ENCODE measurements at regions not wholly inside any gene's neighbourhood (a gene's known extent, or its start where the extent isn't known, plus 50 kb on each side); places are given as distances from the start of the nearest gene placed in this dataset.
"Not testable (repeated sequence)": the region's sequence is repeated elsewhere in the genome, so short reads cannot be mapped to it uniquely, and the experiment has no call there.

DNA sequence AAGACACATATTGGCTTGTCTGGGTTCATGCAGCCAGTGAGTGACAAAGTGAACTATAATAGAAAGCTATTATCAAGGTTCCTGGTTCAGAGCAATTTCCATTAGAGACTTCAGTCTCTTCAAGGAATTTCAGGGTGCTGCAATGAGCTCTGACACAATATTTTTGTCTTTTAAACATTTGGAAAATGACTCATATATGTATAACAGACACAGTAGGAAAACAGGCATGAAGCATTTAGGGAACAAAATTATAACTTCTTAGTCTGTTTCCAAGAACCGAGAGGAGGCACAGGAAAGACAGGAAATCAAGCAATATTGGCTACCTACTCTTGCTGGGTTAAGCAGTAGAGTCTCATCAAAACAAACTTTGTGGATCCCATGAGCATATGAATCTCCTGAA, 170.4 kb downstream of the PTPRC start:
- ATAC-seq (no peak), DNase-seq (no peak)

DNA sequence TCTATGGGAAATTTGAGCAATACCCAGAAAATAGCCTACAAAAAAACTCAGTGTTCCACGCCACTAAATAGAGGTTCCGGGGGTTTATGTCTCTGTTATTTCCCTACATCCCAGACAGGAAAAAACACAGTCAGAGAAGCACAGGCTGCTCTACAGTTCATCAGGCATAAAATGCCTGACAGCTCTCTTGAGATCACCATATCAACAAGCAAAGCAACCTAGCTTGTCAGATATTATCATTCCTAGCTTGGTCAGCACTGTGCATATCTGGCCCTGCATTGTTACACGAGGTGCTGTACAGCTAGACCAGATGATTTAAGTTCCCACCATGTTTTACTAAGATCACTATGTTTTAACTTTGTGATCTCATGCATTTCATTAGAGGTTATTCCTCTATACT, 172.6 kb downstream of the PTPRC start:
- DNase-seq (no peak), ATAC-seq (no peak)

DNA sequence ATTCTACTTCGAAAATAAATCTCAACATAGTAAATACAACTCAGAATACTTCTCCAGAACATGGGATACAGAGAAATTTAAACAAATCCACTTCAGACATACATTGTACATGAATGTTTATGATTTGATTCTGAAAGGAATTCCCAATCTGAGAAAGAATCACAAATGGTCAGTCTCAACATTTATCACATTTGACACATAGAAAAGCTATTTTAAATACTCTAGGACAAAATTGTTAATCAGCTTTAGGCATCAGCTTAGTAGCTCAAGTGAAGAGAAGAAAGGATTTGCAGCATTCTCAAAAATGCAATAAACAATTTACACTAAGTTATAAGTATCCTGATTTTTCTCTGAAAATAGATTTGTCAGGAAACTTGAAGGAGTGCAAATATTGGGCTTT, 184.8 kb downstream of the PTPRC start:
- no peak for DNase-seq
- ATAC-seq: no peak

DNA sequence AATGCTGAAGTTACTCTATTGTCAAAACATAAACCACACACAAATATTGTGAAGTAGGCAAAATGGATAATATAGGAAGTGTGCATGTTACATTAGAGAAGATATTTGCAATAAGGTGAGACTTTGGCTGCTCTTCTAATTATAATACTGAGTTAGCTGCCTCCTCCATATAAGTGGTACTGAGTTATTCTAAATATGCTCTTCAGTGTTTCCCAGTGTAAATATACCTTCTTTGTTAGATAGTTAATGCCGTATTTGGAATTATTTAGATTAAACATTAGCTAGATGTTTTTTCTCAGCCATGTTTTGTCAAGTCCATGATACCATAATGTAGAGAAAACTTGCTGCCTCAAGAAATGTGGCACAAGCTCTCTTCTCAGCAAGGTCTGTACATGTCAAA, 186.4 kb downstream of the PTPRC start:
- no peak for ATAC-seq
- DNase-seq: no peak

DNA sequence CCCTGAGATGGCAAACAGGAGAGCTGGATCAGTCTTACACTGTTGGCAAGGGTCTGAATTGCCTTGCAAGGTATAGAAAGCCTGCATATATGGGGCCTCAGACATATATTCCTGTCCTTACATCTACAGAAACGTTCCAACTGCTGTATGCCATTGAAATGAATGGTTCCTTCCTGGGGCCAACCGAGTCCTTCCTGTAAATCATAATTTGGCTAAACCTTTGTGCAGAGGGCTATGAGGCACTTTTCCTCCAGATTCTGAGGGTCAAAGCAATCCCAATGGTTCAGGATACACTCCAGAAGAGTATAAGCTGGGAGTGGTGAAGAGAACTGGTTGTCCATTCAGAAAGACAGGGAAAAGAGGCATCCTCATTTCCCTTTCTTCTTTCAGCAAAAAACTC, 190.5 kb downstream of the PTPRC start:
- DNase-seq: no peak
- no peak for ATAC-seq

DNA sequence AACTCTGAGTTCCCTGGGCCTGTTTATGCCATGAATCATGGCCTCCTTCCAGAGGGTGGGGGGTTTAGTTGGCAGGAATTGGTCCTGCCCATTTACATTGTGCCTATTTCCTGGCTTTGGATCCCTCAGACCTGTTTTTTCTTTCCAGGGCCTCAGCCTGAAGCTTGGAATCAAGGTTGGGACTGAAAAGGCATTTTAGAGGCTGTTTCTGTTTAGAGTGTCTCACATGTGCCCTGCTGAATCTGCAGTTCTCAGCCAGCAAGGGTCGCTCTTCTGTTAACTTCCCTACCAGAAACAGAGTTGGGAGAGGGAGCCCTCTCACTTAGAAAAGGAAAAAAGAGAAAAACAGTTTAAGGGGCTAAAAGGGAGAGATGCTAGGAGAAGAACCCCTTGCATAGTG, 191.1 kb downstream of the PTPRC start:
- DNase-seq (no peak), ATAC-seq (no peak)

DNA sequence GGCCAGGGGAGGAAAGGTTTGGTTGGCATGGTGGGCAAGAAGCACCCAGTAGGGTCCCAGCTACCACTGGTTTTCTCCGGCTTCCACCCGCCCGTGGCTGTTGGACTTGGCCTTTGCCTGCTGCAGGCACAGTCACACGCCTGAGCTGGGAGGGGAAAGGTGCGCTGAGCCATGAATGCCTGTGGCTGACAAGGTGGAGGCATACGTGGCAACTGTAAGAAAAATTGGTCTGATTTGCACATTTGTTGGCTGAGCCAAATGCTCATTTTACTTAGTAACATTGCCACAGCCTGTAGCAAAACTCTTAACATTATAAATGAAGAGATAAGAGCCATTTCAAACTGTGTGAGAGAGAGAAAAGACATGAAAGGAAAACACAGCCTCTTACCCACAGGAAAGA, 191.6 kb downstream of the PTPRC start:
- DNase-seq (no peak), ATAC-seq (no peak)

DNA sequence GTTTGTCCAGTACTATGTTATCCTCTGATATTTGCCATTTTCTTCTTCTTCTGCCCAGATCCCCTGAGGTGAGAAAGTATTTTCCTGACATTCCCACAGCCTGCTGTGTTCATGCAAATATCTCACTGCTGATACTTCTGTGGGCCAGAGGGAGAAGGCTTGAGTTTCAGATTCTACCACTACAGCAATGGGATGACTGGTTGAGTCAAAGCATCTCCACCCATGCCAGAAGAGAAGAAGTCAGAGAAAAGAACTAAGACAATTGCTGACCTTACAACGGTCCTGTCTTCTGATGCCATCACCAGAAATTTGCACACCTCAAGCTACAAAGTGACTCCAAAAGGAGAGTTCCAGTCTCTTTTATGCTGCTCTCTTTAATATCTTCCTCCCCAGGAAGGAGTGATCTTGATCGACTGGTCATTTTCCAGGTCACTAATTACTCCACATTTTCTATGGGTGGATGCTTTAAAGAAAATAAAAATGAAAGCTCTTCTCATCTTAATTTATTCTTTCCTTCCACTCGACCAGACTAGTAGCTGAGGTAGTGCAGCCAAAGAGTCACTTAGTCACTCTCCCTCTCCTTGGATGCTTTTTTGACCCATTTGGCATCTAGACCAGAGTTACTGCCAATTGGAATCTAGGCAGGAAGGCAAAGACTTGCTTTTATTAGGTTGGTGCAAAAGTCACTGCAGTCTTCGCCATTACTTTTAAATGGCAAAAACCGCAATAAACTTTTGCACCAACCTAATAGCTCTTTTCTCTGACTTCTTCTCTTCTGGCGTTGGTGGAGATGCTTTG, 195.1 kb downstream of the PTPRC start:
- DNase-seq (no peak), ATAC-seq (no peak)

DNA sequence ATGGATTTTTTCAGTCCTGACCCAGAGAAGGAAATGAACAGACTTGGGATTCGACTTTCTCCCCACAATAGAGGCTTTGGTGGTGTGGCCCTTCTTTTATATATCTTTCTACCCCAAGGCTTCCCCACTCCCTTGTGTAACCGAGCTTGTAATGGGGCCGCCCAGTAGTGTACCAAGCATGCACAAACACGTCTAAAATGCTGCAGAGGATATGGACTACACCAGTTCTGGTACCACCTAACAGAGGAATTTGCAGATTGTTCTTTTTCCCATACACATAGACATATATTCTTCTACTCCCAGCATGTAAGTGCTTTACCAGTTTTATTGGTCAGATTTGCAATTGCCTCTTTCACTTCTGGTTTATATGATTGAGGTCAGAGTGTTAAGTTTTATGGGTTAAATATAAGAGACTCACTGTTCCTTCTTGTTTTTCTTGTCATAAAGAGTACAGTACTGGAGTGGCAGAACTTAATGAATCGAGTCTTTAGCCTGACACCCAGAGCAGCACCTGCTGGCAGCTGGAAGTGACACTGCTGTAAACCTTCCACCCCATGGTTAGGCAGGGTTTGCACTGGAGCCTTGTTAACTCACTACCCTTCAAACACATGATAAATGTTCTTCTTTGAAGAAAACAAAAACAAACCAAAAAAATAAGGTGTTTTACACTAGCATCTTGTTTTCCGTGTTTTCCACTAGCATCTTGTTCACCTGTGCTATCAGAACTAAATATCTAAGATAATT, 198.6 kb downstream of the PTPRC start:
- no peak for ATAC-seq

DNA sequence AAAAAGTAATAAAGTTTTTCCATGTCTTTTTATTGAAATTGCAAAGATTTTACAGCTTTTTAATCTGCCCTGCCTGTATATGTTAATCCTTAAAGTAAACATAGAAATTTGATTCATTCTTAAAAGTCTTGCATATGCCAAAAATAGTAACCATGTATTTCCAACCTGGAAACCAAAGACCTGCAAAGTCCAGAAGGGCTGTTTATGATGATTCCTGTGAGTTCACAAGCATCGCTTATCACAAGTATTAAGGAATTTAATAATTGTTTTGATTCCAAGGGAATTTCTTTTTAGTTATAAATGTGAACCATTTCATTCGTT, 199.1 kb downstream of the PTPRC start:
- no peak for ATAC-seq
- DNase-seq: no peak

More for the DNA sequence above, 198.6 kb downstream of the PTPRC start:
- no peak for DNase-seq

DNA sequence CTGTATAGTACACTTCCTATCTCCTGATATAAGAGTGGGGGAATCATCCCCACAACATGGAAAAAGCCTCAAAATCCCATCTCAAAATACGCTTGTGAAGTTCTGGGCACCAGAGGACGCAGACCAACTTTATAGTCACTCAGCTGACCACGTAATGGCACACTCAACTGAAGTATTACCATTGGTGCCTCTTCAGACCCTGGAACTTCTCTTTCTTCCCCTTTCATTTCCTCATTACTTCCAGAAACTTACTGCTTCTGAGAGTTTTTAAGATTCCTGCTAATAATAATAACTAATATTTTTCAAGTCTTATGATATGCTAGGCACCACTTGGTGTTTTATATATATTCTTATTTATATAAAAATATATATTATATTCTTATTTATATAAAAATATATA, 202.6 kb downstream of the PTPRC start:
- no peak for DNase-seq
- no peak for ATAC-seq

DNA sequence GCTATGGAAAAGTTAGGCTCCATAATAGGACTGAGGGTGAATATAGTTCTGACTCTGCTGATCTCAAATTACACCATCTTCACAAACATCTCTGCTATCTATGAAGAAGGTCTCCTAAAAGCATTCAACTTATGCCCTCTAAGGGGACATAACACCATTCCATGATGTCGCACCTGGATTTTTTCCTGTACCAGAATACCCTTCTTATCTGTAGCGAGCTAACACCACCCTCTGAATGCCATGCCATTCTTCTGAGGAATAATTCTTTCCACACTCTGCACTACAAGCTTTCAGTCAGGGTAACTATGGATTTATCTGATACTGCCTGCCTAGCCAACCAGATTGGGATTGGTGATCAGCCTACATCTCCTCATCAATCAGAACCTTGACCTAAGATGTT, 203.8 kb downstream of the PTPRC start:
- no peak for DNase-seq
- ATAC-seq: no peak

DNA sequence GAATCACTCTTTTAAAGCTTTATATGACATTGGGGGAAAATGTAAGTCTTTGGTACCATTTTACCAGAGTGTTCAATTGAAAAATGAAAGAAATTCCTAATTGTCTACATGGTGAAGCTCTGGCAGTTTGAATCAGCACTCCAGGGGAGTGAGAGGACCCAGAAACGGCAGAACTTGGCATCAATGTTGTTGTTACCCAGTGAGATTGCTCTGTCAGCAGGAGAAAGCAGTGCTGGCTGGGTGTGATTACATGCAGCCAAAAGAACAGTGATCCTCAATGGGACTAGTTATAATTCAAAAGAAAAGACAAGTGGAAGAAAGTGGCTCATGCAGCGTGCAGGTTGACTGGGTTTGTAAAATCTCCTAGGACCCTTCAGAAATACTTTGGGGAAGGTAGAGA, 206.4 kb downstream of the PTPRC start:
- no peak for DNase-seq

DNA sequence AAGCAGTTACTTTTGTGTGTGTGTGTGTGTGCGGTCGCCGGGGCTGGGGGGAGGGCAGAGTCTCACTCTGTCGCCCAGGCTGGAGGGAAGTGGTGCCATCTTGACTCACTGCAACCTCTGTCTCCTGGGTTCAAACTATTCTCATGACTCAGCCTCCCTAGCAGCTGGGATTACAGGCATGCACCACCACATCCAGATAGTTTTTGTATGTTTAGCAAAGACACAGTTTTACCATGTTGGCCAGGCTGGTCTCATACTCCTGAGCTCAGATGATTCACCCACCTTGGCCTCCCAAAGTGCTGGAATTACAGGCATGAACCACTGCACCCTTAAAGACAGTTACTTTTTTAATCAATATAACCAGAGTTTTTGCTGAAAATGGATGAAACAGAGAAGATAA, 207.0 kb downstream of the PTPRC start:
- DNase-seq (no peak), ATAC-seq (no peak)

More for the DNA sequence above, 206.4 kb downstream of the PTPRC start:
- ATAC-seq: no peak

DNA sequence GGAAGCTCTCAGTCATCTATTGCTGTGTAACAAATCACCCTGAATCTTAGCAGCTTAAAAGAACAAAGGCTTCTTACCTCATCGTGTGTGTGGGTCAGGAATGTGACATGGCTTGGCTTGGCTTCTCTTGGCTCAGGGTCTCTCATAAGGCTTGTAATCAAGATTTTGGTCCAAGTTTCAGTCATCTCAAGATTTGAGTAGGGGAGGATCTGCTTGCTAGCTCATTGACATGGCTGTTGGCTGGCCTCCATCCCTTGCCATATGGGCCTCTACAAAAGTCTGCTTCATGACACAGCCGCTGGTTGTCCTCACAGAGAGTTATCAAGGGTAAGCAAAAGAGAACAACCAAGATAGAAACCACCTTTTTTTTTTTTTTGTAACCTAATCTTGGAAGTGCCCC, 207.7 kb downstream of the PTPRC start:
- DNase-seq: no peak

DNA sequence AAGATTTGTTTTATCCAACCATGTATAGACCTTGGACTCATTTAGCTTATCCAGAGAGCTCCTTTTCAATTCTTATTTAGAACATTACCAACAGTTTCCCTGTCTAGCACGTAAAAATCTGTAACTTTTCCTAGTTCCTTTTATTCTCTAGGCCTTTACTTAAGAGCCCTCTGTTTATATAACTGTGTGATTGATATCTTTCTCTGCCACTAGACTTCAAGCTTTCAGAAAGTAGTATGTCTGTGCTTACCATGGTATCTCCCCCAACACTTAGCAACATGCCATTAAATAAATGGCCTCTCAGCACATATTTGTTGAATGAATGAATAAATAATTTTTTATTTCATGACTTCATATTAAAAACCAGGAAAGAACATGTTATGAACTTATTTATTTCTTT, 209.4 kb downstream of the PTPRC start:
- no peak for DNase-seq
- ATAC-seq: no peak

More for the DNA sequence above, 207.7 kb downstream of the PTPRC start:
- ATAC-seq: no peak

DNA sequence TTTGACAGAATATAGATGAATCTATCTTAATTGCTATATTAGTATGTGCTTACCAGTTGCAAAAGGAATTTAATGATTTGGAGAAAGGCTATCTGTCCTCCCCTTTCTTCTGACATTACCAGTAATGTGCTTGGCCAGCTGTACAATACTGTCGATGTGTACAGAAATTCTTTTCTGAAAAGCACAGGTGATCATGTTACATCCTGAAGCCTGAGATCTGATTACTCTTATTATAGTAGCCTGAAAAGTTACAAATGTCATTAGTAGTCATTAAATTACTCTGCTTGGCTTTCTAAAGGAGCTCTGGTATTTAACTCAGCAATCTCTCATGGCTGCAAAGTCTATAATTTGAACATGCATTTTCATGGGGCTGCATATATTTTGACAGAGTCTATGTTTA, 209.8 kb downstream of the PTPRC start:
- ATAC-seq (no peak), DNase-seq (no peak)

DNA sequence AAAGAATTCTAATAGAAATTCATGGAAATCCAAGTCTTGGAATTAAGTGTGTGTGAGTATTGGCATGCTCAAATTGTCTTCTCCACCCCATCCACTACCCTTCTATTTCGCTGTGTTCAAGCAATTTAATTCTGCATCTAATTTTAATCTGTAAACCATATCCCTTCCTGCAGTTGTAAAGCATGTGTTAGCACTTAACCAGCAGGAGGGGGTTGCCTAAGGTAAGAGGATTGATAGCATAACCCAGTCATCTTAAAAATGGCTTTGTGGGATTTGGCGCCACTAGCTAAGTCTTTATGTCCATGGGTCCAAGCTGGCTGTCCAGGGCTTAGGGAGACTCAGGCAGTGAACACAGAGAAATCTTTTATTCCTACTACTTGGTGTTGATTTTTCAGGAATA, 210.3 kb downstream of the PTPRC start:
- no peak for ATAC-seq
- DNase-seq: no peak

DNA sequence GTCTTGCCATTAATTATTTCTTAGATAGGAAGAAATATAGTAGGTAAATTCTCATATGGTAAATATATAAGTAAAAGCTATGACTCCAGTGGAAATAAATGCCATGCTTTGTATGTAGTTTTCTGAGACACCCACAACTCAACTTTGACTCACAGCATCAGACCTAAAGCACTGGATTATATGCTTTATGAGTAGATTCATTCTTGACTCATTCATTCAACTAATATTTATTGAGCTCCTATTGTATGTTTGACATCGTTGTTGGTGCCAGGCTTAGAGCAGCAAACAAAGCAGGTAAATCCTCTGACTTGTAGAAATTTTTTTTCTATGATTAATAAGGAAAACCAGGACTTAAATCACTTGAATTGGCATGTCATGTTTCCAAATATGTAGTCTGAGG, 211.4 kb downstream of the PTPRC start:
- ATAC-seq (no peak), DNase-seq (no peak)

DNA sequence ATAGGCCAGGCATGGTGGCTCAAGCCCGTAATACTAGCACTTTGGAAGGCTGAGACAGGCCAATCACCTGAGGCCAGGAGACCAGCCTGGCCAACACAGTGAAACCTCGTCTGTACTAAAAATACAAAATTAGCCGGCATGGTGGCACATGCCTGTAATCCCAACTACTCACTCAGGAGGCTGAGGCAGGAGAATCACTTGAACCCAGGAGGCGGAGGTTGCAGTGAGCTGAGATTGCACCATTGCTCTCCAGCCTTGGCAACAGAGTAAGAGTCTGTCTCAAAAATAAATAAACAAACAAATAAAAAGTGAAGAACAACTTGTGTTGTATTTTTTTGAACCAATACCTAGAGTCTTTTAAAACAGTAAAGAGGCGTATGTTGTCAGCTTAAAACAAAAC, 212.1 kb downstream of the PTPRC start:
- not testable (repeated sequence) for DNase-seq, ATAC-seq

DNA sequence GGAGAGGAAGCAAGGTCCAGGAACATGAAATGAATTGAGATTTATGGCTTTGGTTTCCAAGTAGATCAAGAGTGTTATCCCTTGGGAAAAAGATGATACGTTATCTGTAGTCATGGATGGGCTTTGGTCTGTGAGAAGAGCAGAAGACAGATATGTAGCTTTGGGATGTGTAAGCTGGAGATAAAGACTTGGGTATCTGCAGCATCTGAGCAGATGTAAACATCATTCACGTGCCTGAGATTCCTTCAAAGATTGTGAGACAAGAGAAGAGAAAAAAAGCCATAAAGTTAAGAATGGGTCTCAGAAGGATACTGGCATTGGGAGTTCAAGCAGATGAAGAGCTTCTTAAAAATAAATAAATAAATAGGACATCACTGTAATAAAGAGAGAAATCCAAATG, 217.8 kb downstream of the PTPRC start:
- DNase-seq (no peak), ATAC-seq (no peak)

DNA sequence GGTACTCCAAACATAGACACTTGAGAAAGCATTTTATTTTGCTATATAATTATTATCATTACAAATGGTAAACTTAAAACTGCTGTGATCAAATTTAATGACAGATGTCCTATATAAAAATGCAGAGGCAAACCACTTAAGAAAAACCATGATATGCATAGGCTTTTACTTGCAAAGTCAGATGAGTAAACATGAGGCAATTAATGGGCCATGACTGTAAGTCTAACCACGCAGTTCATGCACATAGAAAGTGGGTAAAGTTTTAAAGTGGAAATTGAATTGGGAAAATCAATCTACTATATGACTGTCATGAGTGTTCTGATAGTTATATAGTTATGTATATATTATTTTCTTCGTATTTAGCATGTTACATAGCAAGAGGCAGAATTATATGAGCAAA, 219.2 kb downstream of the PTPRC start:
- DNase-seq (no peak), ATAC-seq (no peak)

DNA sequence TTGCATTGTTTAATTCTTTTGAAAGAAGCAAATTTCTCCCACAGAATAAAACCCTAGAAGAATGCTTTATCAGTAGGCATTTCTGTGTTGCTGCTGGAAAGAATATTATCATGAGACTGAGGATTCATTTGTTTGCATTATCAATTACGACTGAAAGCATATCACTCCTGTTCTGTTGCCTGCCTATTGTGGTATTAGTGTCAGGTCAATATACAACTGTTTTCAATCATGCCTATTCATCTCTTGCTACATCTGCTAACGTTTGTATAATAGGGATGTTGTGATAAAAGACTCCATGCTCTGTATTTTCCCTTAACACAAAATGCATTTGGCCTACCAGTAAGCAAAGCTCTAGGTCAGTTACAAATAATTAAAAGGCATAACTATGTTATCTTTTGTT, 221.5 kb downstream of the PTPRC start:
- ATAC-seq (no peak), DNase-seq (no peak)

DNA sequence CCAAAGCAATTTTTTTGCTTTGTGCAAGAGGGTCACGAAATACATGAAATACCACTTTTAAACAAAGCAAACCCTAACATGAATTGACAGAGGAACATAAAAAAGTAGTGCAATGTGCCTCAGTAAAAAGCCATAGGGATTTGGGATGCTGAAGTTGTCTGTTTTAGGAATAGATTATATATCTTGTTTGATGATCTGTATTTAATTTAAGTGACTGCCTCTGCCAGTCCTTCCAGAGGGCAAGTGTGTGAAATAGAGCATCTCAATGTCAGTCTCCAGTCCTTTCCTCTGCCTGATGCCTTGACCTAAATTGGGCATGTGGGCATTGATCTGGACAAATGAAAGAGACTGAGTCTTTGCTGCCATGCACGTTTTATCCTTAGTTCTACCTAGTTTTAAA, 222.8 kb downstream of the PTPRC start:
- DNase-seq (no peak), ATAC-seq (no peak)
